H1 (cell line): ENCODE measurements at regions not wholly inside any gene's neighbourhood (a gene's known extent, or its start where the extent isn't known, plus 50 kb on each side); places are given as distances from the start of the nearest gene placed in this dataset.

Source experiments
- CHD2 ChIP-seq: IDR thresholded peaks from 2 replicates; pipeline ENCODE4 v1.6.1; 2012; ENCODE audit warnings: low read length, improper control_type of control experiment
- CTCF ChIP-seq, 3 experiments: IDR thresholded peaks; 1 replicate in 2 of 3; 2 replicates in 1 of 3; pipeline versions ENCODE4 v1.5.1 to v1.6.1; 2011; ENCODE audit warnings: low read length in 3 of 3, mild to moderate bottlenecking in 3 of 3, inconsistent platforms in 2 of 3, low read depth in 1 of 3, moderate library complexity in 1 of 3; ENCODE audit not compliant: insufficient read depth in 1 of 3; ENCODE audit errors: control extremely low read depth in 1 of 3
- JUND ChIP-seq: IDR thresholded peaks from 2 replicates; pipeline ENCODE4 v1.6.1; 2011; ENCODE audit warnings: mild to moderate bottlenecking, improper control_type of control experiment, low read length
- SIX5 ChIP-seq: IDR thresholded peaks from 2 replicates; pipeline ENCODE4 v1.6.1; 2011; ENCODE audit warnings: mild to moderate bottlenecking, low read depth, low read length

- TF ChIP-seq CTCF (IDR thresholded peaks at IDR 0.05; ENCODE audit: control extremely low read depth in 1 of 3, insufficient read depth in 1 of 3, low read depth in 1 of 3, low read length in 3 of 3) (no peak), JUND (peak; percentile 76), SIX5 (no peak), CHD2 (no peak)
- TF ChIP-seq, all 59 proteins: peak for 3
Observed at GRCh38 chr2:196500686-196501431, 138.7 kb upstream of the CCDC150 start (continued).
